Fibroblast of mammary gland (primary cell): ENCODE measurements at regions not wholly inside any gene's neighbourhood (a gene's known extent, or its start where the extent isn't known, plus 50 kb on each side); places are given as distances from the start of the nearest gene placed in this dataset.

Source experiments
- DNase-seq: peaks from one replicate; pipeline ENCODE4 v3.0.0-alpha.2; 2010; ENCODE audit warnings: low read depth
- H3K4me3 ChIP-seq: 2 replicates; pipeline ENCODE4 v1.5.1; 2011; ENCODE audit warnings: low read depth, mild to moderate bottlenecking, low read length, moderate library complexity; ENCODE audit not compliant: control insufficient read depth
- CTCF ChIP-seq: conservative IDR thresholded peaks from 2 replicates; pipeline ENCODE4 v1.5.1; 2011; ENCODE audit warnings: low read depth, low read length, inconsistent platforms; ENCODE audit not compliant: control insufficient read depth, insufficient read depth

GRCh38 chr2:65498396-65498795, 66.0 kb upstream of the SPRED2 start:
- TF ChIP-seq CTCF = no peak

GRCh38 chr2:65495251-65495877, 63.0 kb upstream of the SPRED2 start:
- TF ChIP-seq CTCF = no peak
- no peak for DNase-seq
- no peak overlapping the region for H3K4me3 ChIP-seq

More at GRCh38 chr2:65498396-65498795, 66.0 kb upstream of the SPRED2 start:
- no peak overlapping the region for H3K4me3 ChIP-seq
- DNase-seq = no peak

- no peak for TF ChIP-seq CTCF
- DNase-seq = no peak
- H3K4me3 ChIP-seq = no peak overlapping the region
These were observed 61.7 kb upstream of the SPRED2 start for GRCh38 chr2:65494078-65494477.

GRCh38 chr2:65491381-65491905, 59.0 kb upstream of the SPRED2 start:
- DNase-seq = no peak
- no peak for TF ChIP-seq CTCF
- no peak overlapping the region for H3K4me3 ChIP-seq

- DNase-seq = no peak
- no peak for TF ChIP-seq CTCF
- no peak overlapping the region for H3K4me3 ChIP-seq
These were observed 57.8 kb upstream of the SPRED2 start for GRCh38 chr2:65490222-65490621.

GRCh38 chr2:65489269-65489668, 56.9 kb upstream of the SPRED2 start:
- no peak for TF ChIP-seq CTCF
- no peak overlapping the region for H3K4me3 ChIP-seq
- DNase-seq = no peak
